ENCODE measurements at regions not wholly inside any gene's neighbourhood (a gene's known extent, or its start where the extent isn't known, plus 50 kb on each side); places are given as distances from the start of the nearest gene placed in this dataset.

DNA sequence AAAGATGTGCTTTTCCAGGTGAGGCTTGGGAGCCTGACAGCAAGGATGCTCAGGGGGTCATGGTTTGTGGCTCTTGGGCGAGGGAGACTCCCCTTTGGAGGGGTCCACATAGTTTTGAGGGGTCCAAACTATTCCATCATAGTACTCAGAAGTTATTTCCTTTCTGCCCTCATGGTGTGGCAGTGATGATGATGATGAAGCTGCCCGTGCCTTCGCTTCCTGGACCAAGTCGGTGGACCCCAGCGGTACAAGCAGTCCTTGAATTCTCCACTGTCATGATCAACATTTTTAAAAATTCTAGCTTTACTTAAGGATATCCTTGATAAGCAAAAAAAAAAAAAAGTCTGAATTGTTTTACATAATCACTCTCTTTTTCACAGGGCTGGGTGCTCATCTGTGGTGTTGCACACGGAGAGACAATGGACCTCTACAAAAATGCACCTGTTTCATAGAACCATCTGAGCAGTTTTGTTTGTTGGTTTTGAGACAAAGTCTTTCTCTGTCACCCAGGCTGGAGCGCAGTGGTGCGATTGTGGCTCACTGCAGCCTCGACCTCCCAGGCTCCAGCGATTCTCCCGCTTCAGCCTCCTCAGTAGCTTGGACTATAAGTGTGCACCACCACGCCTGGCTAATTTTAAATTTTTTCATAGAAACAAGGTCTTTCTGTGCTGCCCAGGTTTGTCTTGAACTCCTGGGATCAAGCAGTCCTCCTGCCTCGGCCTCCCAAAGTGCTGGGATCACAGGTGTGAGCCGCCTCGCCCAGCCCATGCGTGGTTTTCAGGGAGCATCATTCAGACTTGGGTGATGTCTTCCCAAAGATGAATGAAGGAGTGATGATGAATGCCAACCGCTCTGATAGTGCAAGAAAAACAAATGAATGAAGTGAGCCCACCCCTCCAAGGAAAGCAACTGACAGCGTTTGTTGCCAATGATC, 271.4 kb upstream of the HDAC4 start:
- no peak for ATAC-seq (replicated peaks in 1 of 4)
- Histone ChIP-seq H3K27ac (ENCODE audit: low read length) (no peak overlapping the region), H3K4me3 (ENCODE audit: control insufficient read depth in 1 of 2, extremely low read depth in 1 of 2, low read length in 1 of 2) (no peak overlapping the region), H3K36me3 (ENCODE audit: control insufficient read depth in 2 of 2, extremely low read depth in 1 of 2, insufficient read depth in 1 of 2, low read length in 1 of 2) (no peaks in the 10 kb centered on the region), H3K27me3 (replicated peaks in 1 of 2; ENCODE audit: control insufficient read depth in 2 of 2, extremely low read depth in 1 of 2, insufficient read depth in 2 of 2, low read length in 1 of 2) (peaks cover 0 to 2% of the 10 kb centered on the region in 2 experiments), H3K4me1 (ENCODE audit: control insufficient read depth in 1 of 2, extremely low read depth in 1 of 2, insufficient read depth in 2 of 2, low read length in 2 of 2) (no peaks in the 10 kb centered on the region), H3K9me3 (no peaks in the 10 kb centered on the region)
- peak in 1 of 35 experiments; percentile 16 for DNase-seq
- Mint-ChIP-seq H3K27ac (no peak overlapping the region), H3K27me3 (no peaks in the 10 kb centered on the region), H3K4me3 (no peak overlapping the region), H3K9me3 (no peaks in the 10 kb centered on the region), H3K4me1 (no peaks in the 10 kb centered on the region), H3K36me3 (no peaks in the 10 kb centered on the region)
- WGBS (ENCODE audit: insufficient coverage) = 94% methylated on average over 7 of the region's 18 CpGs
- ChIA-PET CTCF (no interaction called here), POLR2A (interaction anchor here in 1 of 2 donors (0.6 kb wide), 1 partner anchor 98 kb away, joined by 3 read pairs; no protein-coding TSS in a partner anchor)

- no peaks in the 10 kb centered on the region for H3K9me3 ChIP-seq
- no peak overlapping the region for H3K4me3 ChIP-seq (ENCODE audit: control insufficient read depth in 1 of 2, extremely low read depth in 1 of 2, low read length in 1 of 2)
- no peaks in the 10 kb centered on the region for H3K36me3 ChIP-seq (ENCODE audit: control insufficient read depth in 2 of 2, extremely low read depth in 1 of 2, insufficient read depth in 1 of 2, low read length in 1 of 2)
- H3K27ac ChIP-seq (ENCODE audit: low read length) = no peak overlapping the region
- ChIA-PET POLR2A (no interaction called here), CTCF (no interaction called here)
- Mint-ChIP-seq H3K9me3 (no peaks in the 10 kb centered on the region), H3K4me1 (no peaks in the 10 kb centered on the region), H3K36me3 (no peaks in the 10 kb centered on the region), H3K4me3 (no peak overlapping the region), H3K27ac (no peak overlapping the region), H3K27me3 (no peaks in the 10 kb centered on the region)
- WGBS (ENCODE audit: insufficient coverage) = 92% methylated on average over 5 of the region's 10 CpGs
- no peak for ATAC-seq (replicated peaks in 1 of 4)
- peak in 1 of 35 experiments; percentile 4 for DNase-seq
- H3K4me1 ChIP-seq (ENCODE audit: control insufficient read depth in 1 of 2, extremely low read depth in 1 of 2, insufficient read depth in 2 of 2, low read length in 2 of 2) = no peaks in the 10 kb centered on the region
- peaks cover 0 to 2% of the 10 kb centered on the region in 2 experiments for H3K27me3 ChIP-seq (replicated peaks in 1 of 2; ENCODE audit: control insufficient read depth in 2 of 2, extremely low read depth in 1 of 2, insufficient read depth in 2 of 2, low read length in 1 of 2)
Measured at GRCh38 chr2:239671471-239671870, 270.7 kb upstream of the HDAC4 start.

DNA sequence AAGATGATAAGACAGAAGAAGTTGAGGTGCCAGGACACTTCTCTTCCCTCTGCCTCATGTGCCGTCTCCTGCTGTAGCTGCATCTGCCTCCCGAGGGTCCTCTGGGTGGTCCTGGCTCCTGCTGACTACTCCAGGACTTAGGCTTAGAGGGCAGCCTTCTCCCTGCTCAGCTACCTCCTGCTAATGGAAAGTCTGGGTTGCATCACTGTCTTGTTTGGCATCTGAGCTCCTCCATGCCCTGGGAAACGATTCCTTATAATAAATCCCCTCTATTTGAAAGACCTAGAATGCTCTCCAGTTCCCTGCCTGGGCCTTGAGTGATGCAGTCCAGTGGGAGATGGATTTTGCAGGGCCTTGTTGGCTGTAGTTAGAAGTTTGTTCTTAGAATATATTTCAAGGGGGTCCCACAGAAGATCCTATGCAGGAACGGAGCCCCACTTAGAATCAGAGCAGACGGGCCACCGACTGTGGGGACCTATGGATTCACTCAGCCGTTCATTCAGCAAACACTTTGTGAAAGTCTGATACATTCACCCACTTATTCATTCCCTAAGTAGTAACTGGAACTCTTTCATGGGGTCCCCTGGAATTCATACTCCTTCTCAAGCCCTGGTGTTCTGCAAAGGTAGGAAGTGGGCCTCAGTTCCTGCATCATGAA, 269.8 kb upstream of the HDAC4 start:
- ChIA-PET POLR2A (no interaction called here), CTCF (no interaction called here)
- Histone ChIP-seq H3K9me3 (no peaks in the 10 kb centered on the region), H3K4me3 (ENCODE audit: control insufficient read depth in 1 of 2, extremely low read depth in 1 of 2, low read length in 1 of 2) (no peak overlapping the region), H3K27ac (ENCODE audit: low read length) (no peak overlapping the region), H3K4me1 (ENCODE audit: control insufficient read depth in 1 of 2, extremely low read depth in 1 of 2, insufficient read depth in 2 of 2, low read length in 2 of 2) (no peaks in the 10 kb centered on the region), H3K36me3 (ENCODE audit: control insufficient read depth in 2 of 2, extremely low read depth in 1 of 2, insufficient read depth in 1 of 2, low read length in 1 of 2) (no peaks in the 10 kb centered on the region), H3K27me3 (replicated peaks in 1 of 2; ENCODE audit: control insufficient read depth in 2 of 2, extremely low read depth in 1 of 2, insufficient read depth in 2 of 2, low read length in 1 of 2) (peaks cover 0 to 2% of the 10 kb centered on the region in 2 experiments)
- no peaks in the 10 kb centered on the region for H3K4me1 Mint-ChIP-seq
- H3K27me3 Mint-ChIP-seq = no peaks in the 10 kb centered on the region
- H3K36me3 Mint-ChIP-seq = no peaks in the 10 kb centered on the region
- H3K4me3 Mint-ChIP-seq = no peak overlapping the region
- no peak overlapping the region for H3K27ac Mint-ChIP-seq
- no peaks in the 10 kb centered on the region for H3K9me3 Mint-ChIP-seq
- WGBS (ENCODE audit: insufficient coverage) = 96% methylated on average over 4 of the region's 7 CpGs
- no peak for ATAC-seq (replicated peaks in 1 of 4)
- DNase-seq = no peak

DNA sequence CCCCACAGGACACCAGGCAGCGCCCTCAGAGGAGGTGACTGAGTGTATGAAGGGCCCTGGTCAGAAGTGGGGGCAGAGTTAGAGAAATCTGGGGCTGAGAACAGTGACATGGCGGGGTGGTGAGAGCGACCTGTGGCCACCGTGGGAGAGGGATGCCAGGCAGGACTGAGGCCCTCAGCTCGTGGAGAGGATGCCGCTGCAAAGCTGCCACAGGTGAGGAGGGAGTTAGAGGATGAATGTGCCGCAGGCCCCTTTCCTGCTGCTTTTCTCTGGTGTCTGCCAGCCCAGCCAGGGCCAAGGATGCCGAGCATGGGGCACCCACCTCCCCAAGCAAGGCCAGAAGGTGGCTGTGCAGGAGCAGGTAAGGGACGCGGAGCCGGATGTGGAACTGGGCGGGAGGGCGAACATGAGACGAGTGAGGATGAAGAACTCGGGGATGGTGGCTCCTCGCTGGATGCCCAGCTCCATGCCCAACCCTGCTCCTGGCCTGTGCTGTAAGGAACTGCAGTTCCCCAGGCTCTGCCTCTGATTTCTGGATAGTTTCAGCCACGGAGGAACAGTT, 269.2 kb upstream of the HDAC4 start:
- POLR2A ChIA-PET = no interaction called here
- H3K4me1 ChIP-seq (ENCODE audit: control insufficient read depth in 1 of 2, extremely low read depth in 1 of 2, insufficient read depth in 2 of 2, low read length in 2 of 2) = no peaks in the 10 kb centered on the region
- no peaks in the 10 kb centered on the region for H3K36me3 ChIP-seq (ENCODE audit: control insufficient read depth in 2 of 2, extremely low read depth in 1 of 2, insufficient read depth in 1 of 2, low read length in 1 of 2)
- Mint-ChIP-seq H3K27me3 (no peaks in the 10 kb centered on the region), H3K9me3 (no peaks in the 10 kb centered on the region), H3K27ac (no peak overlapping the region), H3K4me3 (no peak overlapping the region), H3K4me1 (no peaks in the 10 kb centered on the region), H3K36me3 (no peaks in the 10 kb centered on the region)
- H3K9me3 ChIP-seq = no peaks in the 10 kb centered on the region
- CTCF ChIA-PET = no interaction called here
- no peak for ATAC-seq (replicated peaks in 1 of 4)
- no peak overlapping the region for H3K4me3 ChIP-seq (ENCODE audit: control insufficient read depth in 1 of 2, extremely low read depth in 1 of 2, low read length in 1 of 2)
- H3K27me3 ChIP-seq (replicated peaks in 1 of 2; ENCODE audit: control insufficient read depth in 2 of 2, extremely low read depth in 1 of 2, insufficient read depth in 2 of 2, low read length in 1 of 2) = no peaks in the 10 kb centered on the region
- DNase-seq = peak in 1 of 35 experiments; percentile 11
- 85% methylated on average over 16 of the region's 17 CpGs for WGBS (ENCODE audit: insufficient coverage)
- no peak overlapping the region for H3K27ac ChIP-seq (ENCODE audit: low read length)

- H3K27ac Mint-ChIP-seq = no peak overlapping the region
- Histone ChIP-seq H3K27me3 (replicated peaks in 1 of 2; ENCODE audit: control insufficient read depth in 2 of 2, extremely low read depth in 1 of 2, insufficient read depth in 2 of 2, low read length in 1 of 2) (no peaks in the 10 kb centered on the region), H3K4me3 (ENCODE audit: control insufficient read depth in 1 of 2, extremely low read depth in 1 of 2, low read length in 1 of 2) (no peak overlapping the region), H3K9me3 (no peaks in the 10 kb centered on the region), H3K36me3 (ENCODE audit: control insufficient read depth in 2 of 2, extremely low read depth in 1 of 2, insufficient read depth in 1 of 2, low read length in 1 of 2) (no peaks in the 10 kb centered on the region), H3K27ac (ENCODE audit: low read length) (no peak overlapping the region), H3K4me1 (ENCODE audit: control insufficient read depth in 1 of 2, extremely low read depth in 1 of 2, insufficient read depth in 2 of 2, low read length in 2 of 2) (no peaks in the 10 kb centered on the region)
- H3K27me3 Mint-ChIP-seq = no peaks in the 10 kb centered on the region
- ChIA-PET CTCF (no interaction called here), POLR2A (no interaction called here)
- DNase-seq = no peak
- H3K36me3 Mint-ChIP-seq = no peaks in the 10 kb centered on the region
- WGBS (ENCODE audit: insufficient coverage) = 78% methylated on average over 6 of the region's 9 CpGs
- no peak for ATAC-seq (replicated peaks in 1 of 4)
- no peaks in the 10 kb centered on the region for H3K4me1 Mint-ChIP-seq
- no peak overlapping the region for H3K4me3 Mint-ChIP-seq
- no peaks in the 10 kb centered on the region for H3K9me3 Mint-ChIP-seq
Measured at GRCh38 chr2:239669181-239669898, 268.5 kb upstream of the HDAC4 start.

GRCh38 chr2:239668651-239669050, 267.8 kb upstream of the HDAC4 start:
- no peaks in the 10 kb centered on the region for H3K4me1 Mint-ChIP-seq
- Histone ChIP-seq H3K4me1 (ENCODE audit: control insufficient read depth in 1 of 2, extremely low read depth in 1 of 2, insufficient read depth in 2 of 2, low read length in 2 of 2) (no peaks in the 10 kb centered on the region), H3K36me3 (ENCODE audit: control insufficient read depth in 2 of 2, extremely low read depth in 1 of 2, insufficient read depth in 1 of 2, low read length in 1 of 2) (no peaks in the 10 kb centered on the region), H3K27me3 (replicated peaks in 1 of 2; ENCODE audit: control insufficient read depth in 2 of 2, extremely low read depth in 1 of 2, insufficient read depth in 2 of 2, low read length in 1 of 2) (peaks cover 0 to under 1% of the 10 kb centered on the region in 2 experiments), H3K27ac (ENCODE audit: low read length) (no peak overlapping the region), H3K4me3 (ENCODE audit: control insufficient read depth in 1 of 2, extremely low read depth in 1 of 2, low read length in 1 of 2) (no peak overlapping the region), H3K9me3 (no peaks in the 10 kb centered on the region)
- DNase-seq (no peak), ATAC-seq (replicated peaks in 1 of 4) (no peak)
- 70% methylated on average over 3 of the region's 3 CpGs for WGBS (ENCODE audit: insufficient coverage)
- POLR2A ChIA-PET = no interaction called here
- no peak overlapping the region for H3K4me3 Mint-ChIP-seq
- no peaks in the 10 kb centered on the region for H3K36me3 Mint-ChIP-seq
- peaks cover 0 to 1% of the 10 kb centered on the region in 2 donors for H3K27me3 Mint-ChIP-seq
- no peak overlapping the region for H3K27ac Mint-ChIP-seq
- no peaks in the 10 kb centered on the region for H3K9me3 Mint-ChIP-seq
- CTCF ChIA-PET = no interaction called here
